NT2/D1 (cell line): ENCODE measurements at regions not wholly inside any gene's neighbourhood (a gene's known extent, or its start where the extent isn't known, plus 50 kb on each side); places are given as distances from the start of the nearest gene placed in this dataset.

Experiments used
- DNase-seq: peaks from one replicate; pipeline ENCODE4 v3.0.0-alpha.2; 2011; ENCODE audit warnings: low read depth, low spot score
- H3K27me3 ChIP-seq: 2 replicates; pipeline ENCODE4 v1.6.0; 2011; ENCODE audit warnings: mild to moderate bottlenecking; ENCODE audit not compliant: insufficient read length, insufficient read depth
- H3K36me3 ChIP-seq: 2 replicates; pipeline ENCODE4 v1.6.1; 2011; ENCODE audit warnings: mild to moderate bottlenecking, low read length, mixed read lengths; ENCODE audit not compliant: insufficient read depth, insufficient read length
- H3K4me1 ChIP-seq: 2 replicates; pipeline ENCODE4 v1.5.1; 2011; ENCODE audit not compliant: insufficient read depth, insufficient read length
- H3K4me3 ChIP-seq: 2 replicates; pipeline ENCODE4 v1.5.1; 2011; ENCODE audit warnings: low read depth; ENCODE audit not compliant: insufficient read length
- H3K9ac ChIP-seq: 2 replicates; pipeline ENCODE4 v1.6.0; 2011; ENCODE audit warnings: low read depth; ENCODE audit not compliant: insufficient read length
- H3K9me3 ChIP-seq: 2 replicates; pipeline ENCODE4 v1.5.1; 2011; ENCODE audit warnings: mild to moderate bottlenecking, low read length; ENCODE audit not compliant: insufficient read depth
- SUZ12 ChIP-seq: IDR thresholded peaks from 2 replicates; pipeline ENCODE4 v1.6.1; 2011; ENCODE audit not compliant: insufficient read length, insufficient read depth; ENCODE audit errors: extremely low read depth
- YY1 ChIP-seq: IDR thresholded peaks from 2 replicates; pipeline ENCODE4 v1.6.1; 2011; ENCODE audit not compliant: insufficient read length, insufficient read depth
- ZNF274 ChIP-seq: IDR thresholded peaks from 2 replicates; pipeline ENCODE4 v1.6.1; 2011; ENCODE audit warnings: mild to moderate bottlenecking, low read depth, low read length

GRCh38 chr15:69857250-69857649, 240.5 kb downstream of the TLE3 start:
- DNase-seq: no peak
- H3K4me3 ChIP-seq: no peak overlapping the region
- no peaks in the 10 kb centered on the region for H3K9me3 ChIP-seq
- no peaks in the 10 kb centered on the region for H3K36me3 ChIP-seq
- peaks cover 28% of the 10 kb centered on the region for H3K4me1 ChIP-seq
- H3K27me3 ChIP-seq: no peaks in the 10 kb centered on the region
- no peak overlapping the region for H3K9ac ChIP-seq
- TF ChIP-seq ZNF274 (no peak), SUZ12 (no peak), YY1 (no peak)

DNA sequence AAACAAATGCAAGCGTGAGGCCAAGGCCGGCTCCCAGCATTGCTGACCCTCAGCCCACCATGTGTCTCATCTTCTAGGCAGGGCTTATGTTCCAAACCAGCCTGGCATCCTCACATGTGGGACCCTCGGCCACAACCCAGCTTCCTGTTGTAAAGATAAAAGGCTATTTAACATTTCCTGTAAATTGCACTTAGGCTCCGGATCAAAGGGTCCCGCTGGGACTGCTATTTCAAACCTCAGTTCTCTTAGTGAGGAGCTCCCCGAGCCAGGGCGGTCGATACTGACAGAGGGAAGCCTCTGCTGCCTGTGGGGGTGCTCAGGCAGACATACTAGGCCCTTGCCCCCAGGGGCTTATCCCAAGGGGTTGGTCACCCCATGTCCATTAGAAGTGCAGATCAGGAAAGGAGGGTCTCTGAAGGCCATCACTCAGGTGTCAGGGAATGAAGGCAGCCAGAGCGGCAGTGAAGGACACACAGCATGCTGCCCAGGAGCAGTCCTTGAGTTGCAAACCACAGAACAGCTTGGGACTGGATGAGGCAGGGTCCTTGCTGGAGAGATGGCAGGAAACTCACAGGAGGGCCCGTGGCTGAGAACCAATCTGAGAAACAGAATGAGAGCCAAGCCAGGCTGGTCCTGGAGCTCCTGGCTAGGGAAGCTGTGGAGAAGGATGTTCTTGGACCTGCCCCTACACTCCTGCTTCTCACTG, 239.9 kb downstream of the TLE3 start:
- H3K9ac ChIP-seq: no peak overlapping the region
- H3K27me3 ChIP-seq: no peaks in the 10 kb centered on the region
- no peaks in the 10 kb centered on the region for H3K9me3 ChIP-seq
- TF ChIP-seq ZNF274 (no peak), YY1 (no peak), SUZ12 (no peak)
- no peak overlapping the region for H3K4me3 ChIP-seq
- peaks cover 28% of the 10 kb centered on the region for H3K4me1 ChIP-seq
- H3K36me3 ChIP-seq: no peaks in the 10 kb centered on the region
- no peak for DNase-seq

DNA sequence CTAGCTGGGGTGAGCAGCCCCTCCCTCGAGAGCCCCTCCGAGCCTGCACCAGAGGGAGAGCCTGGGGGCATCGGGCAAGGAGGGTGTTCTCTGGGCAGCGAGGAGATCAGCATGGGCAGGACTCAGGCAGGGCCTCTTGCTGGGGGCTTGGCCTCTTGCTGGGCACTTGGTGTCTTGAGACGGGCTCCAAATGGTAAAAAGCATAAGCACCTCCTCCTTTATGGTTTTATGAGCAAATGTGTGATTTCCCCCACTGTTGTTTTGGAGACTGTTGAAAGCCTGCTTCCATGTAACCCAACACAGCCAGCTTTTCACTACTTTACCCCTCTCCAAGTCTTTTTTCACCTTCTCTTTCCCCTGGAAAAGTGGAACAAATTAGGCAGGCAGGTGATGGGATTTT, 239.3 kb downstream of the TLE3 start:
- no peaks in the 10 kb centered on the region for H3K36me3 ChIP-seq
- no peaks in the 10 kb centered on the region for H3K27me3 ChIP-seq
- H3K4me1 ChIP-seq: peaks cover 22% of the 10 kb centered on the region
- H3K9ac ChIP-seq: no peak overlapping the region
- H3K4me3 ChIP-seq: no peak overlapping the region
- DNase-seq: no peak
- H3K9me3 ChIP-seq: no peaks in the 10 kb centered on the region
- TF ChIP-seq YY1 (no peak), SUZ12 (no peak), ZNF274 (no peak)

GRCh38 chr15:69859866-69860265, 237.9 kb downstream of the TLE3 start:
- H3K9me3 ChIP-seq: peaks cover 6% of the 10 kb centered on the region; the same call in 1 of the 2 replicates
- H3K27me3 ChIP-seq: no peaks in the 10 kb centered on the region
- H3K4me1 ChIP-seq: peaks cover 21% of the 10 kb centered on the region
- no peak overlapping the region for H3K4me3 ChIP-seq
- no peak overlapping the region for H3K9ac ChIP-seq
- no peak for DNase-seq
- no peaks in the 10 kb centered on the region for H3K36me3 ChIP-seq
- TF ChIP-seq YY1: no peak
- no peak for TF ChIP-seq SUZ12
- no peak for TF ChIP-seq ZNF274

- Histone ChIP-seq H3K9me3 (peaks cover 9% of the 10 kb centered on the region; the same call in 1 of the 2 replicates), H3K27me3 (no peaks in the 10 kb centered on the region), H3K36me3 (no peaks in the 10 kb centered on the region), H3K4me1 (peaks cover 21% of the 10 kb centered on the region), H3K4me3 (no peak overlapping the region), H3K9ac (no peak overlapping the region)
- no peak for DNase-seq
- TF ChIP-seq YY1 (no peak), SUZ12 (no peak), ZNF274 (no peak)
Measured at GRCh38 chr15:69860321-69860720, 237.4 kb downstream of the TLE3 start.

- Histone ChIP-seq H3K4me1 (peaks cover 19% of the 10 kb centered on the region), H3K27me3 (no peaks in the 10 kb centered on the region), H3K9me3 (peaks cover 9% of the 10 kb centered on the region; the same call in 1 of the 2 replicates), H3K9ac (no peak overlapping the region), H3K4me3 (no peak overlapping the region), H3K36me3 (no peaks in the 10 kb centered on the region)
- TF ChIP-seq YY1 (no peak), SUZ12 (no peak), ZNF274 (no peak)
- DNase-seq: no peak
Measured at GRCh38 chr15:69860921-69861320, 236.8 kb downstream of the TLE3 start.

- Histone ChIP-seq H3K36me3 (no peaks in the 10 kb centered on the region), H3K4me1 (peaks cover 15% of the 10 kb centered on the region), H3K9me3 (peaks cover 9% of the 10 kb centered on the region; the same call in 1 of the 2 replicates), H3K4me3 (no peak overlapping the region), H3K9ac (no peak overlapping the region), H3K27me3 (no peaks in the 10 kb centered on the region)
- no peak for DNase-seq
- TF ChIP-seq ZNF274: no peak
- no peak for TF ChIP-seq YY1
- no peak for TF ChIP-seq SUZ12
Measured at GRCh38 chr15:69861331-69862171, 236.2 kb downstream of the TLE3 start.
